Stimulated activated CD4-positive, alpha-beta T cell treated with anti-CD3 and anti-CD28 coated beads, Interleukin-1b, Interleukin-23, amount 100 ng/mL, for 4 hours (primary cell): ENCODE measurements at regions not wholly inside any gene's neighbourhood (a gene's known extent, or its start where the extent isn't known, plus 50 kb on each side); places are given as distances from the start of the nearest gene placed in this dataset.

Source experiments
- DNase-seq, 2 donors: peaks; one replicate each; pipeline ENCODE4 v3.0.0-alpha.2; 2020; ENCODE audit warnings: low read depth in 2 of 2

DNA sequence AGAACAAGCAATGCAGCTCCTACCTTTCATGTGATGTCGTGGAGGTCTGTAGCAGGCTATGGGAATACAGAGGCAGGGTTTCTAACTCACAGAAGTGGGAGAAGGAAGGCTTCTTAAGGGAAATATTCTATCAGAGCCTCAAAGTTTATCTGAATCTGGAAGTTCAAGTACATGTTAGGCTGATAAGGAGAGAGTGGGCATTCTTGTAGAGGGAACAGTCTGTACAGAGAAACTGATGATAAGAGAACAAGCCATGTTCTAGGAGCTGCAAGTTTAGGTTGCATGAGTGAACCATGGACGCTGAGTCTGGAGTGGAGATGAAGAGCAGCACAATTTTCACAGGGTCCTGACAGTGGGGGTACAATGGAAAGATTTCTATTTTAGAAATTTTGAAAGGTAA, 344.0 kb downstream of the CHRM3 start:
- no peak for DNase-seq

DNA sequence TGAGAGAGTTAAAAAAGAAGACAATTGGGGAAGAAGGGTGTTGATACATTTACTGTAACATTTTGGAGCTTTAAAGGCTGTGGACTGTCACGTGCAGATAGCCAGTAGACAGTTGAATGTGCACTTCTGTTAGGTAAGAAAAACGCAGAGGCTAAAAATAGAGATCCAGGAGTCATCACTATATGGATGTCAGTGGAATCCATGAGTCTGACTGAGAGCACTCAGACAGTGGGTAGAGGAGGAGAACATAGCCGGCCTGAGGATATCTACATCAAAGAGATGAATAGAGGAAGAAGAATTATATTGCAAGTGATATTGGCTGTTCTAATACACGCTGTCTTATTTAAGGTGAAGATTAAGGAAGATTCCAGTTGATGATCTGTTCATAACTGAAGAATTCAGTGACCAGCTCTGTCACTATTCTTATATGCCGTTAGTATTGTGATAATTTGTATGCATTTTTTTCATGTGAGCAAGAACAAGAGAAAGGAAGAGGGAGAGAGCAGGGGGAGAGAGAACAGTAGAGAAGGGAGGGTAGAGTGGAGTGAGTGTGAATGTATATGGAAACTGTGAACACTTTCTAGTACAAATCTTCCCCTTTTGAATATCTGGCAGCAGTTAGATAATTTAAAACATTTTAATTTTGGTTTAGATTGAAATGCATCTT, 344.8 kb downstream of the CHRM3 start:
- DNase-seq, result no peak

DNA sequence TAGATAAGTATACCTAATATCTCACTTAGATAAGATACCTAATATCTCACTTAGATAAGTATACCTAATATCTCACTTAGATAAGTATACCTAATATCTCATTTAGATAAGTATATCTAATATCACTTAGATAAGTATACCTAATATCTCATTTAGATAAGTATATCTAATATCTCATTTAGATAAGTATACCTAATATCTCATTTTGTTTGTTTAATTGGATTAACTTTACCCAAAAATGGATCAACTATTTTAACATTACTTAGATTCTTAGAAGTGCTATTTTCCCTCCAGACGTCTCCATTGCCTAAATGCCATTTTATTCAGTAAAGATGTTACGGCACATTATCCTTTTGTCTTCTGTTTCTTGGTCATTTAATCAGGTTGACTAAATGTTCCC, 346.4 kb downstream of the CHRM3 start:
- DNase-seq, result no peak

DNA sequence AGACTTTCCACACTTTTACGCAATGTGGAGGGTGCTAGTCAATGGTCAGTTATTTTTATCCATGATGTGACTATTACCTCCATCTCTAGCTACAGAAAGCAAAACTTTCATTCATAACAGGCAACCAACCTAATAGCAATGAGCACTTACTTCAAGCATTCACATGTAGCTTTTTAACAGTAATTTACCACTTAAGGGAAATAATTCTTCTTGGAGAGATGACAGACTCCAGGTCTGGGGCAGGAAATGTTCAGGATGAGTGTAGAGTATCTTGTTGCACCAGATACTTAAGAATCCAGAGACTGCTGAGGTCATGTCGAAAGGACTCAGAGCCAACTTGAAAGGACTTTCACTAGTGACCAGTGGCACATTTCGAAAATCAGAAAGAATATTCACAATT, 347.6 kb downstream of the CHRM3 start:
- DNase-seq, result no peak

DNA sequence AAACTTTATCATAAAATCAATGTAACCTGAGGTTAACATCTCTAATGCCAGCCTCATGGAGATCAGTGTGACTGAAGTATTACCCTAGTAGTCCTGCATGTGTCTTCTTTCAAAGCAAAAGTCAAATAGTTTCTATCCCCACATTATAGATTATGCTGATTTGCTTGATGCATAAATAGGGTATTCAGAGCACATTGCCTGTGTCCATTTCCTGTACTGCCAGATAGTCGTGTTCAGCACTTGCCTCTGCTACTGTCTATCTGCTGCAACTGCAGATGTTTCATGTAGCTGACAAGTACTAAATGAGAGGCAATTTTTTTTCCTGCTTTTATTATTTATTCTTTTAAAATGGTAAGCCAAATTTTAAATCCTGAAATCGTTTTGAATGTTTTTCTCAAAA, 348.7 kb downstream of the CHRM3 start:
- DNase-seq, result no peak

DNA sequence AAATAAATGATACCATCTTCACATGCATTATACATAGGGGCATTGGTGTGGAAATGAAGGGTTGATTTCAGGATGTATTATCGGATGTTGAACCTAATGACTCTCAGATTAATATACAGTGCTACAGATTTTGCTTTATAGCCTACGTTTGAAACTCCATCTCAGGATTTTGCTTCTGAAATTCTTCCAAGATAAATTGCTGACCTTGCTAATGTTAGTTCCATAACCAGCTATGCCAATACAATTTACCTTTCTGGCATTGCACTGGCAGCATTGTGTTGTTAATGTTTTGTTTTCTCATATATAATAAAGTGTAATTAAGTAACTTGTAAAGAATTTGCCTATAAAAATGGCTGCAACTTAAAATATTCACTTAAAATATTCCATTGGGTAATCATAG, 350.1 kb downstream of the CHRM3 start:
- DNase-seq, result no peak

DNA sequence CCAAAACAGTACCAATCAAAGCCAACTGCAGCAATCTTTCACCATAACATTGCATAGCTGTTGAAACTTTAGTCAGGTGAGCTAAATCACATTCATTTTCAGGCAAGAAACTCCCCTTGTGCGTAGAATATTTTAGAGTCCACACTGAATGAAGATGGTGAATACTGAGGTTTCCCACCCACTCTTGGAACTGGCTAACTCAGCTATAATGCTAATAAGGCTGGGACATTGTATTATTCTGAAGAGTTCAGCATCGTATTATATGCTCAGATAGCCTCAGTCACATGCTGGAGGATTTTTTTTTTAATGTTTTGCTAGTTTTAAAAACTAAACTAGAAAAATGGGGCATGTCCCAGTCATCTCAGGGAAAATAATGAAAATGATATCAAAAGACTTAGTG, 352.3 kb upstream of the FMN2 start:
- no peak for DNase-seq

DNA sequence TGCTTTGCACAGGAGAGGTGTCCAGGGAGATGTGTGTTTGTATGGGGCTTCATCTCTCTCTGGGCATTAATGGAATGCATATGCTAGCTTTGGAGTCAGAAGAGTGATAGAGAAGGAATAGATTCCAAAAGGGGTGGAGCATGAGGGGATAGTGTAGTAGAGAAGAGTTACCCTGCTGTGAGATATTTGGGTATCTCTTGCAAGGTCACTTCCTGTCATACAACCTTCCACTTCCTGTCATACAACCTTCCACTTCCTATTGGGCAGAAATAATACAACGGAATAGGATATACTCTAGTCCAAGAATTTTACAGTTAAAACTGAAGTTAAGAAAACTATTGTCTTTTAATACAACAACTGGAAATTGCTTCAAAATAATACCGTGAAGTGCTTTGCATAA, 351.8 kb upstream of the FMN2 start:
- no peak for DNase-seq

DNA sequence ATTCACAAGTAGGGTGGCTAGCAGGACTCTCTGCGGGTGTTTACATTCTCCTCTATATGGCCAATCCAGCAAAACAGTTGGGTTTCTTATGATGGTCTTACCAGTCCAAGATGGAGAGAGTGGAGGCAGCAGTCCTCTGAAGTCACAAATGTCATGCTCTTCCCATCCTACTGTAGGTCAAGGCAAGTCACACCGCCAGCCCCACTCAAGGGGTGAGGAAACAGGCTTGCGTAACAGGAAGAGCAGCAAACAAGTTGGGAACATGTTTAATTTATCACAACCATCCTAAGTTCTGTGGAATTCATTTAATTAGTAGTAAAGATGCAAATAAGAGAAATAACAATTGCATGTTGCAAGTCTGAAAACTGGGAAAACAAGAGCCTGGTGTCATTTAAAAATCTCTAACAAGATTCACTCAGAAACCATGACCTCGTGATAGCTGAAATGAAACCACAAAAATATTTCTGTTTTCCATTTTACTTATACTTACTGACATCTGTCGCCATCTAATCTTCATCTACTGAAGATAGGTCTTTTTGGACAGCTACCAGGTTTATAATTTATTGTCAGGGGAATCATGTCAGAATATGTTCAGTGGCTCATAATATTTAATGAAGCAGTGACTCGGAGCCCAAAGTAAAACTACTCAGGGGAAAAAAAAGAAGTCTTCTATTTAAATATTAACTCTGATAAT, 349.1 kb upstream of the FMN2 start:
- DNase-seq, result no peak

DNA sequence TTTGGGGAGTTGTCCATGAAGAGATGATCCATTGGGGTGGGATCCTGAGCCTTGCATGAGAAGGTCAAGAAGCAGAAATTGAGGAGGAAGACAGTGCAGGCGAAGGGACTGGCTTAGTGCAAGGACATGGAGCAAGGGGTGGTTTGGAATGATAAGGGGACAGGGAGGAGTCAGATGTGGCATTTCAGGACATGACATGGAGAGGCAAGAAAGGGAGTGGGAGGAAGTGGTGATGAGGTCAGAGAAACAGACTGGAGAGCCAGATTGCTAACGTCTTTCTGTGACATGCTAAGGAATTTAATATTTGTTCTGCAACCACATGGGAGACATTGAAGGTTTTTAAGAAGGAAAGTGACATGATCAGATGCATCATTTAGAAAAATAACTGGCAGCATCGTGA, 346.8 kb upstream of the FMN2 start:
- no peak for DNase-seq

DNA sequence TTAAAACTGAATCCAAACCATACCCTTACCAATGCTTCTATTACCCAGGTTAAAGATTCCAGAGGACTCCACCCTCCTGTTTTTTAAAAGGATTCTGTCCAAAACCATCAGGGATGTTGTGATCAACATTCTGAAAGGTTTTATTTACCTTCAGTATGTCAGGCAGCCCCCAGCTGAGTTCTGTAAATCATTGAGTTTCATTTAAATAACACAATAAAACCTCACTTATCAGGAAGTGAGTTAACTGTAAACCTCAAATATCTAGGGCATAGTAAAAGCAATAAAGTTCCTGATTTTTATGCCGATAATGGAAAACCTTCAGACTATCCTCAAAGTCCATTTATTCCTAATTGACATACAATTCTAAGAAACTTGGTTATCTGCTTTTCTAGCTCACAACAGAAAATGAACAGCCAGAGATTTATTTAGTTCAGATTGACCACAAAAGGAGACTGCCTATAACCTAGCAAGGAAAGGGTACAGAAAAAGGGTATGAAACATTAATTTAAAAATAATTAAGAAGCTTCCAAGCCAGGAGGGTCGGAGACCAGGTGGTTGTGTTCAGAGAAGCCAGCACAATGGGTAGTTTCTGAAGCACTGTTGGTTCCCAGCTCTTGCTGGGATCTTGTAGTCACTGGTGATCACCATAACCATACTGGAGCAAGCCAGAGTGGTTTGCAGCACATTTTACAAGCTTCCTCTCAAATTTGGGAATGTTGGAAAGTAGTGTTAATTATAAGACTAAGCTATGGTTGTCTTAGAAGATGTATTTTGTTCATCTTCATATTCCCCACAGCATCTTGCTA, 336.4 kb upstream of the FMN2 start:
- no peak for DNase-seq

DNA sequence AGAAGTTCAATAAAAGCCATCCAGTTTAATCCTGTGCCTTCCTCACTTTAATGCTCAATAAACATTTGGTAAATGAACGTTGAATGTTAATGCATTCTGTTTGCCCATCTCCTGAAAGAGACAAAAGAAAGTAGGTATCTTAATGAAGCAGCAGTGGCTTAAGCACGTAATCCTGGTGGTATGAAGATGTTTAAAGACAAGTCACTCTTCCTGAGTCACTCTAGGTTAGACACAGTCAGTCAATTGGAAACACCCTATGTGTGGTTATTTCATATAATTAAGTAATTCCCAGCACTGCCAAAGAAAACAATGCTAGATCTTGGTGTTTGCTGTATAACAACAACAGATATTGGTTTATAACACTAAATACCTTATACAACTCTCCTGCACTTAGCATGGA, 334.0 kb upstream of the FMN2 start:
- DNase-seq, result no peak

DNA sequence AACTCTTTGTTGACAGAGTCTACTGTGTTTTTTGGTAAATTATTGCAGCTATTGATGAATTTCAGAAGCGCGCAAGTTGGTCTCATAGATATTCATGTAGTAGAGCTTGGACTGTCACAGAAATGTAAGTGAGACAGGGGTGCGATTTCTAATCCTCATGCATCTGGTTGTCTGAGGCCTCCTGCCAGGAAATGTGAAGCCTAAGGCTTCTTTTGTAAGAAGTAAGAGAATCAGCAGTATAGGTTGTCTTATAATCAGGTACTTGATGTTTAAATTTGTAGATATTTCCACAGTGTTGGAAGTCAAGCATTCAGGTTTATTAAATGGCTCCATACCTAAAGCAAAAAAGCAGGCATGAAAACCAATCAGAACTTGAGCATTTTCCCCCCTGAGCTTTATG, 332.9 kb upstream of the FMN2 start:
- no peak for DNase-seq

DNA sequence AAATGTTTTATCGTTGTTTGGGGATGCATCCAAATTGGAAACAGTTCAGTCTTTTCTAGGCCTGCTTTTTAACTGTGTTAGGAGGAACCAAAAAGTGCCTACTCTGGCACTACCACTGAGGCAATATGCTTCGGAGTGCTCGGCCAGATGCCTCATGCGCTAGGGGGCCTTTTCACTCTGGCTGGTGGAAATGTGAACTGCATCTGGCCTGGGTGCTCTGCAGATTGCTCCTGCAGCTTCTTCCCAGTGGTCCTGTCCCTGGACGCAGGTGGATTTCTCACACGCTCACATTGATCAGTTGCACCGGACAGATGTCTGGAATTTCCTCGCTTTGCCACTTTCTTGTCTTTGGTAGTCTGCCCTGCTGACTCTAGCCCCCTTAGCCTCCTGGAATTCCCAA, 330.2 kb upstream of the FMN2 start:
- no peak for DNase-seq

DNA sequence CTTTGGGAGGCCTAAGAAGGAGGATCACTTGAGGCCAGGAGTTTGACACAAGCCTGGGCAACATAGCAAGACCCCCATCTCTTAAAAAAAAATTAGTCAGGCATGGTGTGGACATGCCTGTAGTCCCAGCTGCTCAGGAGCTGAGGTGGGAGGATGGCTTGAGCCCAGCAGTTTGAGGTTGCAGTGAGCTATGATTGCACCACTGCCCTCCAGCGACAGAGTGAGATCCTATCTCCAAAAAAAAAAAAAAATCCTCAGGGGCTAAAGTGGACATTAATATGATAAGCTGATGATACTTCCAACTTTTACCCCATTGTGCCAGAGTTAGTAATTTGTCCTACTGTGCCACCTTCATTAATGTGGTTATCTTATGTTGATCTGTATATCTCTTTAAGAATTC, 327.8 kb upstream of the FMN2 start:
- DNase-seq, result no peak

DNA sequence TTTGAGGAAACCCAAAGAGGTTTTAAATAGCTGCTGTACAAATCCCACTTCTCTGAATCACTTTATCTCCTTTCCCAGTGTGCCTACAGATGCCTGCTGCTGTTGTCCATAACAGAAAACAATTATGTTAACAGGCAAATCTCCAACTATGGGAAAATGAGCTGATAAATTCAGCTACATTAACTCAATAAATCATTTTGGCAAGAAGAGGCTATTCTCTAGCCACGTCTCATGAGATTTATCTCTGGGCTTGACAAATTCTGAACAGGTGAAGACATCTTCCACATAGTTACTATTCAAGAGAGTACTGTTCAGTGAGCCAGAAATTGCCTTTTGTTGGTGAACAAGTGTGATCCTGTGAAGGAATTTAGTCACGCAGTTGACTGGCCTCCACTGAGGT, 327.1 kb upstream of the FMN2 start:
- DNase-seq, result no peak

DNA sequence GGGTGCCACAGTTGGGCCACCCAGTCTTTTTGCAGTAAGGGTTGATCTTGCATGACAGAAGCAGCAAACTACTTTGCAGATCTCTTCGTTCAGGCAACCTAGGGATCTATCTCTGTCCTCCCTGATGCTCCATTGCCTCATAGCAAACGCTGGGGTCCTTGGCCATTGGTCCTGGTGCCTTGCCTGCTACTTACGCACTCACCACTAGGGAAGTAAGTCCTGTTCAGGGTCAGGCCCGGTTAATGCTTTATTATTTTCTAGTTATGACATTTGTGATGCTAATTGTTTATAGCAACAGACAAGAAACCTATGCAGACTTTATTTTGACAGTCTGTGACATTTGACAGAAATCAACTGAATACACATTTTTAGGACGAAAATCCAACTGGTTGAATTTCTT, 326.5 kb upstream of the FMN2 start:
- DNase-seq, result no peak

DNA sequence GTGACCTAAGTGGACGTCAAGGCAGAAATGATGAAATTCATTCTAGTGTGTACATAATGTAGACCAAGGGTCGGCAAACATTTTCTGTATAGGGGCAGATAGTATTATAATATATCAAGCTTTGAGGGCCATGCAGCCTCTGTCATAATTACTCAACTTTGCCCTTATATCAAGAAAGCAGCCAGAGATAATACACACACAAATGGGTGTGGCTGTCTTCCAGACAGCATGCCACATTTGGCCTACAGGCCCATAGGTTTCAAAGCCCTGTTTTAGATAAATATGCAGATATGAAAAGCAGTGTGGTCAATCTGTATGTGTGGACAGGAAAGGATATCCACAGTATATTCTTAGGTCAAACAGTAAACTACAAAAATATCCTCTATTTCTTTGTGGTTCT, 320.1 kb upstream of the FMN2 start:
- no peak for DNase-seq

DNA sequence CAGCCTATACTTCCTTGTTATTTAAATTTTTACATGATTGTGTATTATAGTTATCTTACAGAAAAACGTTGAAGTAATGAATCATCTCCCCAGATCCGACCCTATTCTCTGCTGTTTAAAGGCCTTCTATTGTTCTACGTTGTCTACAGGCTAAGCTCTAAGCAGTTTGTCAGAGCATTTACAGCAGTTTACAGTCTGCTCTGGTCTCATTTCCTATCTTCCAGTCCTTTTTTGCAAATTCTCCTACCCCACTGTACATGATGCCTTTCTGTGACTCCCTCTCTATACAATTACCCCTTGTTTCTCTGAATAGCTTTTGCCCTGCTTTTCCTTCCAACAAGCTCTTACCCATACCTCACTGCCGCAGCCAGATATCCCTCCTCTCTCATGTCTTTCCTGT, 319.2 kb upstream of the FMN2 start:
- DNase-seq, result no peak

DNA sequence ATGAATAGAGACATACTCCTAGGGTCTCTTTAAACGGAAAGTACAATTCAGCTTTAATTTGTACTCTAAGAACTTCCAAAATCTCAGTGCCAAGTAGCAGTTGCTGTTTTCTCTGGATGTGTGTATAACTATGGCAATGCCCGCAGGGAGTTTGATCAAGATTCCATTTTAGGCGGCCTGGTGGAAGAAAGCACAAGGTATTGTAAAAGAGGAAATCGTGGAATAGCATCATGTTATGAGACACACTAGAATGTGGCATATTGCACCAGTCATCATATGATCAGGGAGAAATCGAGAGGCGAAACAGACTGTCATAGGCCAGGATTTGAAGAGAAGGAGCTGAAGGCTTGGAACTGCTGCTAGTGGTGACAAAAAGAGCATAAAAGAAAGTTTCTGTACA, 316.2 kb upstream of the FMN2 start:
- no peak for DNase-seq

DNA sequence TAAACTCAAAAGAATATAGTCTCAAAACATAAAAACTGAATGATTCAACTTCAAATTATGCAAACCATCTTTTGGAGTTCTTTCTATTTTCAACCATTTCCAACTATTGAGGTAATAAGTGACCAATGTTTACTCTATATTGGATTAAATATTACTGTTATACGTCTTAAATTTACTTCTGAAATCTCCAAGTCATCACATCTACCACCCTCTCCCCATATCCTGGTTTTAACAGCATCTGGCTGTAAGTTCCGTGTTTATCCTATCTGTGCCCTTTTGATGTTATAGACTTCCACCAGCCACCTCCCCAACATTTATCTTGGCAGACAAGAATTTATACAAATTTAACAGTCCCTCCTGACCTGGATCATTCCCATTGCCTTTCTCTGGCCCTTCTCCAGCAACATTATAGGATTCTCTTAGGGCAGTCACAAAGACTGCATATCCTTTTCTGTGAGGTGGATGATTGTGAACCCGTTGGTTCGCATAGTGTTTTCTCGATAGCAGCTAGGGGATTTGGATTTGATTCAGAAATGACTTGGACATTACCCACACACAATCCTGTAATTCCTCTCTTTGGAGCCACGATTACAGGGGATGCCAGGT, 313.4 kb upstream of the FMN2 start:
- DNase-seq, result no peak

DNA sequence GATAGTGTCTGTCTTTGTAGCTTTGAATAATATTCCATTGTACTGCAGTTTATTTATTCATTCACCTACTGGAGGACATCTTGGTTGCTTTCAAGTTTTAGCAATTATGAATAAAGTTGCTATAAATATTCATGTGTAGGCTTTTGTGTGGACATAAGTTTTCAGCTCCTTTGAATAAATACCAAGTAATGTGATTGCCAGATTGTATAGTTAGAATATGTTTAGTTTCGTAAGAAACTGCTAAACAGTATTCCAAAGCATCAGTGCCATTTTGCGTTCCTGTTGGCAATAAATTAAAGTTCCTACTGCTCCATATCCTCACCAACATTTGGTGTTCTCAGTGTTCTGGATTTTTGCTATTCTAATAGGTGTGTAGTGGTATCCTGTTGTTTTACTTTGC, 311.7 kb upstream of the FMN2 start:
- no peak for DNase-seq

DNA sequence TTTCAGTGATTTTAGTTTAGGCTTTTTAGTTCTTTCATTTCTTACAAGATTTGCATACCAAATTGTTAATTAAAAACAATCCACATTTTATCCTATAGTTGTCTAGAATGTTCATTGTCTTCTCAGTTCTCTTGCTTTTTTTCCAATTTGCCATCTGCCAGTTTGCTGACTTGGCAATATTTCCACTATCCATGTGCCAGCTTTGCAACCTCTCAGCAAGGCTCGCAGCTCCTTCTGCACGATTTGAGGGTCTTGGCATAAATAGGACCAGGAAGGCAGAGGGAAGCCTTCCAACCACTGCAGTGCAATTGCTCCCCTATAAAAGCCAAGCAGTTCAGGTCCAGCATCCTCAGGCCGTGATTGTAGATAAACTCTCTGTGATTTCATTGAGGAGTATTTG, 306.8 kb upstream of the FMN2 start:
- DNase-seq, result no peak
